ENCODE measurements at regions not wholly inside any gene's neighbourhood (a gene's known extent, or its start where the extent isn't known, plus 50 kb on each side); places are given as distances from the start of the nearest gene placed in this dataset.

DNA sequence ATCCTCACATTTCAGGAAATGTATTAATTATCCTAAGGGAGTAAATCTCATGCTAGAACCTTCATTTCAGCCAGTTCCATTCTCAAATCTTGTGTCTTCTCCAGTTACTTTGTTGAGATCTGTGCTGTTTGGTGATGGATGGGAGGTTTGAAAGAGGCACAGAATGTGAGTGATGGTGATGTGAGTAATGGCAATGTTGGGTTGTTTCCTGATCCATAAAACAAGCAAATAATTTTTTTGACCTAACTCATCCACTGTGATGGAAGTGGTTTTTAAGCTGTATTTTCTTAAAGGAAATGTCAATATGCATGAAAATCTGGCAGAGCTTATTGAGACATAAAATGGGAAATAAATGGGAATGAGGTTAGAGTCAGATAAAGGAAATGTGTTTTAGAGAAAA lies 214.7 kb downstream of the CHRM3 start:
- TF ChIP-seq, protein P1, sequence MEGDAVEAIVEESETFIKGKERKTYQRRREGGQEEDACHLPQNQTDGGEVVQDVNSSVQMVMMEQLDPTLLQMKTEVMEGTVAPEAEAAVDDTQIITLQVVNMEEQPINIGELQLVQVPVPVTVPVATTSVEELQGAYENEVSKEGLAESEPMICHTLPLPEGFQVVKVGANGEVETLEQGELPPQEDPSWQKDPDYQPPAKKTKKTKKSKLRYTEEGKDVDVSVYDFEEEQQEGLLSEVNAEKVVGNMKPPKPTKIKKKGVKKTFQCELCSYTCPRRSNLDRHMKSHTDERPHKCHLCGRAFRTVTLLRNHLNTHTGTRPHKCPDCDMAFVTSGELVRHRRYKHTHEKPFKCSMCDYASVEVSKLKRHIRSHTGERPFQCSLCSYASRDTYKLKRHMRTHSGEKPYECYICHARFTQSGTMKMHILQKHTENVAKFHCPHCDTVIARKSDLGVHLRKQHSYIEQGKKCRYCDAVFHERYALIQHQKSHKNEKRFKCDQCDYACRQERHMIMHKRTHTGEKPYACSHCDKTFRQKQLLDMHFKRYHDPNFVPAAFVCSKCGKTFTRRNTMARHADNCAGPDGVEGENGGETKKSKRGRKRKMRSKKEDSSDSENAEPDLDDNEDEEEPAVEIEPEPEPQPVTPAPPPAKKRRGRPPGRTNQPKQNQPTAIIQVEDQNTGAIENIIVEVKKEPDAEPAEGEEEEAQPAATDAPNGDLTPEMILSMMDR (IDR thresholded peaks at IDR 0.05), result no peak
- no peak for TF ChIP-seq EZH2 (IDR thresholded peaks at IDR 0.05)
